HG03457 (cell line): ENCODE measurements at regions not wholly inside any gene's neighbourhood (a gene's known extent, or its start where the extent isn't known, plus 50 kb on each side); places are given as distances from the start of the nearest gene placed in this dataset.
"Not testable (repeated sequence)": the region's sequence is repeated elsewhere in the genome, so short reads cannot be mapped to it uniquely, and the experiment has no call there.

Source experiments
- ATAC-seq: cut with Tn5 transposase; IDR thresholded peaks from one replicate; pipeline ENCODE4 v1.9.1; 2021; ENCODE audit warnings: moderate number of reproducible peaks; ENCODE audit not compliant: unreplicated experiment

- ATAC-seq: no peak
Measured at GRCh38 chr13:87153371-87153770, 517.8 kb upstream of the SLITRK5 start.

DNA sequence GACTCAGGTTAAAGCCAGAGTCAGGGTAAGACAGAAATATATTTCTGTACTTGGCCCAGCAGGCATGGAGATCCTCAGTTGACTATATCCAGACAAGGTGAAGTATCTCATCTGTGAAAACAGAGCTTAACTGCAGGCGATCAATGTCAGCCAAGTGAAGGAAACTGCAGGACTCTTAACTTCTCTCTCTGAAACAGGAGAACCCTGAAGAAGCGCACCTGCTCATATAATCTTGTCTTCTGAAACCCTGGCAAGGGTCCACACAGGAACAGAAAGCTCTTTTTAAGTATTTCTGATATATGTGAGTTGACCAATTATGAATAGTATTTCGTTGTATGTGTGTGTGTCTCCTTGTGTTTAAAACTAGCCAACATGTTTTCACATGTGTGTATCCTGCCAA is 504.8 kb upstream of the SLITRK5 start:
- ATAC-seq: no peak

DNA sequence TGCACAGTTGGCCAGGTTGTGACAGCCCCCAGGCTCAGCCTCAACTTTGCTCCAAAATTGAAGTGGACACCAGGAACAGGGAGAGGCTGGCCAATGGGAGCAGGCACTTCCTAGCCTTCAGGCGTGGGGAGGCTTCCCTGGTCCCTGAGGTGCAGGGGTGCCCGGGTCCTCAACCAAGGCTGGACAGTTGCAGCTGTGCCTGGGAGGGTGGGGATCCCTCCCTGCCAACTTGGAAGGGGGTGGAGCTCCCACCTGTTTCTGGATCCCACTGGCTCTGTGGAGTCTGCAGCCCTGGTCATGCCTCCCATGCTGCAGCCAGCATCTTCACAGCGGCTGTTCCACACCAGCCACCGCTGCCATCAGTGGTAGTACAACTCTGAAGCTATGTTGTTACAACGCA is 502.8 kb upstream of the SLITRK5 start:
- ATAC-seq: no peak

DNA sequence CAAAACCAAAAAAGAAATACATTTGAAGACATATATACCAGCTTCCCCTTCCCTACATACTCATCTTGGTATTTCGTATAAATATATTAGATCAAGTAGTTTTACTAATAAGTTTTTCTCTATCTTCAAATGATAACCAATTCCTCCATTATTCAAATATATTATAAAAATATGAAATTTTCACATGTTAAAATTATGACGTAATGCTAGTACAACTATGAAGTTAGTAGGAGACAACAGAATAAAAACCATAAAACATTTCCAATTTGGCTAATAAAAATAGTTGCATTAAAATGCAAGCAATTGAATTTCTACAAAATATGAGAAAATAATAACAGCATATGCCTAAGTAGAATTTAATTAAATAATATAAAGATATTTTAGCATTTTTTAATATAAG is 501.8 kb upstream of the SLITRK5 start:
- ATAC-seq: no peak

DNA sequence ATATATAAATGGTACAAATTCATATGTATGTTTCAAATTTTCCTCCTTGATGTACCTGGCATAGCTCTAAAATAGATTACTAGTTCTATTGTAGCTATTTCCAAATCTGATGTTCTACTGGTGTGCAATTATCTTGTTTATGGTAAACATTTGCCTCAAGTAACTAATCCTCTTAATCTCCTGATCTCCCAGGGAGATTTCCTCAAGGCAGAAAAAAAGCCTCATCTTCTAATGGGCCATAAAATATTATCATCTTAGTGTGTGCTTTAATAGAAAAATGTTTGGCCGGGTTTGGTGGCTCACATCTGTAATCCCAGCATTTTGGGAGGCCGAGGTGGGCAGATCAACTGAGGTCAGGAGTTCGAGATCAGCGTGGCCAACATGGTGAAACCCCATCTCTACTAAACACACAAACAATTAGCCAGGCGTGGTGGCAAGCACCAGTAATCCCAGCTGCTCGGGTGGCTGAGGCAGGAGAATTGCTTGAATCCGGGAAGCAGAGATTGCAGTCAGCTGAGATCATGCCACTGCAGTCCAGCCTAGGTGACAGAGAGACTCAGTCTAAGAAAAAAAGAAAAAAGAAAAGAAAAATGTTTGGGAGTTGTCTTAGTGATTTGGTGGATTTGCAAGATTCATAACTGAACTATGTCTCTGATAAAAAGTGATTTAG is 498.9 kb upstream of the SLITRK5 start:
- no peak for ATAC-seq

DNA sequence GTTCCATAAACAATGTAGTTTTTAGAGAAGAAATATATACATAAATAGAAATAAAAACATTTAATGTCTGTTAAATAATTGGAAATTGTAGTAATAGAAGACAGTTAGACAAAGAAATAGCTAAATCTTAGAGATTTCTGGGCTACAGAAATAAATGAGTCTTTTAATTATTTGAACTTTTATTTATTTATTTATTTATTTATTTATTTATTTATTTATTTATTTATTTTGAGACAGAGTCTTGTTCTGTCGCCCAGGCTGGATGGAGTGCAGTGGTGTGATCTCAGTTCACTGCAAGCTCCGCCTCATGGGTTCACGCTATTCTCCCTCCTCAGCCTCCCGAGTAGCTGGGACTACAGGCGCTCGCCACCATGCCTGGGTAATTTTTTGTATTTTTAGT is 486.0 kb upstream of the SLITRK5 start:
- not testable (repeated sequence) for ATAC-seq

DNA sequence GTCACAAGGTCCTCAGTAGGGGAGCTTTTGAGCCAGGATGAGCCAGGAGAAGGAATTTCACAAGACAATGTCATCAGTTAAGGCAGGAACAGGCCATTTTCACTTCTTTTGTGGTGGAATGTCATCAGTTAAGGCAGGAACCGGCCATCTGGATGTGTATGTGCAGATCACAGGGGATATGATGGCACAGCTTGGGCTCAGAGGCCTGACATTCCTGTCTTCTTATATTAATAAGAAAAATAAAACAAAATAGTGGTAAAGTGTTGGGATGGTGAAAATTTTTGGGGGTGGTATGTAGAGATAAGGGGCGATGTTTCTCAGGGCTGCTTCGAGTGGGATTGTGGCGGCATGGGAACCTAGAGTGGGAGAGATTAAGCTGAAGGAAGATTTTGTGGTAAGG is 484.5 kb upstream of the SLITRK5 start:
- not testable (repeated sequence) for ATAC-seq

GRCh38 chr13:87191485-87191884 is 479.7 kb upstream of the SLITRK5 start:
- not testable (repeated sequence) for ATAC-seq

DNA sequence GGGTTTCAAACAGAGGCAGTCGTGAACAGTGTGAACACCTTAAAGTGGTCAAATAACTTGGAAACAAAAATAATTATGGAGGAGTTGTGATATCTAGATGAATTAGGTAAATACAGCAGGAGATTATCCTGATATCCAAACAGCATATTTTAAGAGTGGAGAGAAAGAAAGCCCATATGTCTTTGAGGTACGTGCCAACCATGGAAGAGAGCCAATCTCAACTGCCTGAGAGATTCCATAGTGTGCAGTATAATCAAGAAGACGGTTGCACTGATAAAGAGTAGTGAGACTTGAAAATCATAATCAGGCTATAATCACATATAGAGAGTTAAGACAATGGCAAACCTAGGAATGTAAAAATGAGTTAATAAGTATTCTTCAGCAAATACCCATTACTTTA is 472.8 kb upstream of the SLITRK5 start:
- ATAC-seq: no peak

GRCh38 chr13:87206708-87207107 is 464.5 kb upstream of the SLITRK5 start:
- no peak for ATAC-seq

GRCh38 chr13:87207280-87208003 is 463.7 kb upstream of the SLITRK5 start:
- no peak for ATAC-seq

DNA sequence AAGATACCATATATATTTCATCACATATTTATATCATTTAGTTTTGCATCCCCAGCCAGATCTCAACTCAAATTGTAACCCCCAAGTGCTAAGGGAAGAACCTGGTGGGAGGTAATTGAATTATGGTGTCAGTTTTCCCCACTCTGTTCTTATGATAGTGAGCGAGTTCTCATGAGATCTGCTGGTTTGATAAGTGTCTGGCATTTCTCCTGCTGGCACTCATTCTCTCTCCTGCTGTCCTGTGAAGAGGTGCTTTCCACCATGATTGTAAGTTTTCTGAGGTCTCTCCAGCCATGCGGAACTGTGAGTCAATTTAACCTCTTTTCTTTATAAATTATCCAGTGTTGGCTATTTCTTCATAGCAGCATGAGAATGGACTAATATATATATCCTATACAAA is 462.5 kb upstream of the SLITRK5 start:
- no peak for ATAC-seq

DNA sequence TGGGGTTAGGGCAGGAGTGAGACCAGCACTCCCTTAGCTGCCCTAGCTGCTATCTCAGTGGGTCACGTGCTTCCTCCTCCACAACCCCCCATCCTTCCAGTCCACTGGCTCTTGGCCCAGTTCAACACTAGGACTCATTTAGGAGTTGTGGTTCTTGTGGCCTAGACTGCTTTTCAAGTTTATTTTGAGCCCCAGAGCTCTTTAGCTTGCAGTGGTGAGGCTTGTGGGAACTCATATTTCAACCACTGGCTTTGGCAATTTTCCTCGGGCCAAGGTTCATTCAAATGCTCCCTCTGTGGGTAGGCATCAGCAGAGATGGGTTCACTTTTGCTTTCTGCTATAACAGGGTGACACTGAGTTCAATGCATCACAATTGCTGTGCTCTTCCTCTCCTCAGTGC is 436.2 kb upstream of the SLITRK5 start:
- no peak for ATAC-seq

DNA sequence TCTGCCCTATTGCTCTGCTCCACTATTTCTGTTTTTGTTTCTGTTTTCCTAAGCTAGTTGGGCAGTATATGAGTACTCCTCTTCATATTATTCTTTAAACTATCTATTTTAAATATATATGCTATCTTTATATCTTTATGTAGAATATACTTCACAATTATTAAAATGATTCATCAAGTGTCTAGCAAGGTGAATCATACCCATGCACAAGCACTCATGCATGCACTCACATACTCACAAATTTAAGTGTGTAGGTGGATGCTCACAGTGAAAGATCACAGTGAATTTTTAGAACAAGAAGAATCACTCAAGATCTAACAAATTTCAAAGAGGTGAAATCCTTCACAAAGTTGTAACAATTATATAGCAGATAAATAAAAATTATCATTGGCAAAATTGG is 435.6 kb upstream of the SLITRK5 start:
- ATAC-seq: no peak

- ATAC-seq: no peak
Measured at GRCh38 chr13:87244256-87244890, 426.8 kb upstream of the SLITRK5 start.

DNA sequence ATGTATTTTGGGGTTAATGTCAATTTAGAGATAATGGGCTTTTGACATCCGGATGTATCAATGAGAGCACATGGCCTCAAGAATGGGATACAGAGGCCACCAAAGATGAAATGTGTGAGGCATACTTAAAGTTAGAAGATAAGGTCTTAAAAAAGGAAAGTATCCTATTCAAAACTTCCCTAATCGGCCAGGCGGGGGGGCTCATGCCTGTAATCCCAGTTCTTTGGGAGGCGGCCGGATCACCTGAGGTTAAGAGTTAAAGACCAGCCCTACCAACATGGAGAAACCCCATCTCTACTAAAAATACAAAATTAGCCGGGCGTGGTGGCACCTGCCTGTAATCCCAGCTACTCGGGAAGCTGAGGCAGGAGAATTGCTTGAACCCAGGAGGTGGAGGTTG is 421.3 kb upstream of the SLITRK5 start:
- ATAC-seq: not testable (repeated sequence)

DNA sequence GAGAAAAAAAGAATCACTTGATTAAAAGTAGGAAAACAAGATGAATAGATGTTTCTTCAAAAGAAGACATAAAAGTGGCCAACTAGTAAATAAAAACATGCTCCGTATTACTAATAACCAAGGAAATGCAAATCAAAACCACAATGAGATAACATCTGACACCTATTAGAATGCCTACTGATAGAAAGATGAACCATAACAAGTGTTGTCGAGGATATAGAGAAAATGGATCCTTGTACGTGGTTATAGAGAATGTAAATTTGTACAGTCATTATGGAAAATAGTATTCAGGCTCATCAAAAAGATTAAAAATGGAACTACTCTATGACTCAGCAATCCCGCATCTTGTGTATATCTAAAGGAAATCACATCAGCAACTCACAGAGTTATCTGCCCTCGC is 415.8 kb upstream of the SLITRK5 start:
- no peak for ATAC-seq

DNA sequence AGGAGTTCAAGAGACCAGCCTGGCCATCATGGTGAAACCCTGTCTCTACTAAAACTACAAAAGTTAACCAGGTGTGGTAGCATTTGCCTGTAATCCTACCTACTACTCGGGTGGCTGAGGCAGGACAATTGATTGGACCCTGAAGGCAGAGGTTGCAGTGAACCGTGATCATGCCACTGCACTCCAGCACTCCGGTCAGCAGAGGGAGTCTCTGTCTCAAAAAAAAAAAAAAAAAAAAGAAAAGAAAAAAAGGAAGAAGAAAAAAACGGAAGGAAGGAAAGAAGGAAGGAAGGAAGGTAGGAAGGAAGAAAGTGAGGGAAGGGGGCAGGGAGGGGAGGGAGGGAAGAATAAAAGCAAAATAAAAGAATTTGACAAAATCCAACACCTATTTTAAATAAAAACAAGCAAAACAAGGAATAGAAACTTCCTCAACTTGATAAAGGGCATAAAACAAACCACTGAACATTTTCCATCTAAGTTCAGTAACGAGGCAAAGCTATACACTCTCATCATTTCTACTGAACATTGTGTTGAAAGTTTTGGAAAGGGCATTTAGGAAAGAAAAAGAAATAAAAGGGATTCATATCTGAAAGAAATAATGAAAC is 411.6 kb upstream of the SLITRK5 start:
- no peak for ATAC-seq

DNA sequence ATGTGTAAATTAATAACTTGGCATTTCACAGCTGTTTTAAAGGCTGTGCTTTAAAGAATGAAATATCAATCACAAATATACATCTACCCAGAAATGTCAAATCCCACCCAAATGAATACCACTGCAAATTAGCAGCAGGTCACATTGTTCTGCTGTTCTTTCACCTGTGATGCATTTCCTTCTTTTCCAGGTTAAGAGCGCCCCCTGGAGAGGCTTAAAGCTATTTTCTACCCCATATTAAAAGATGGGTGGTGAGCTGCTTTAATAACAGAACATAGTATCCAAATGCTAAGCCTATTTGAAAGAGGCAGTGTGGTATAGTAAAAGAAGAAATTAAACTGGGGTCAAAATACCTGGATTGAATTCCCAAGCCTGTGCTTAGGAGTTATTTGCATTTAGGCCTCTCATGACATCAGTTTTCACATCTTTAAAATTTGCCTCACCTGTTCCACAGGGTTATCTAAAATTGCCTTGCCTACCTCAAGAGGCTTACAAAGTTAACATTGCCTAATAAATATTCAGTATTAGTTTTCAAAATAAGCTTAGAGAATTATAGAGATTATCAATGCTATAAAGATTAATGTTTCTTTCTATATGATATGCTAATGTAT is 396.9 kb upstream of the SLITRK5 start:
- ATAC-seq: no peak

DNA sequence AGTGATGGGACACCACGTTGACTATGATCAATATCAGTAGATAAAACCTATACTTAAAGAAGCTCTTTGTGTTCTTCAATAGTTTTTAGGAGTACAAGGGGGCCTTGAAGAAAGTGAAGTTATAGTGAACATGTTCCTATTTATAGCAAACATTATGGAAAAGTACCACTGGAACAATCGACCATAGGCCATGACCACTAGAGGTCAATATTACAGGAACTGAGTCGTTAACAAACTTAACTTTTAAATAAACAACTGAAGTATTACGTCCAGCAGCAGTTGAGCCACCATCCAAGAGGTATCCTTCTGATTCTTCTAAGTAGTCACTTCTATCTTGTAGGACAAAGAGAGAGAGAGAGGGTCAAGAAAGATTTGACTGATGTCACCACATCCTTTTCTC is 391.0 kb upstream of the SLITRK5 start:
- no peak for ATAC-seq

DNA sequence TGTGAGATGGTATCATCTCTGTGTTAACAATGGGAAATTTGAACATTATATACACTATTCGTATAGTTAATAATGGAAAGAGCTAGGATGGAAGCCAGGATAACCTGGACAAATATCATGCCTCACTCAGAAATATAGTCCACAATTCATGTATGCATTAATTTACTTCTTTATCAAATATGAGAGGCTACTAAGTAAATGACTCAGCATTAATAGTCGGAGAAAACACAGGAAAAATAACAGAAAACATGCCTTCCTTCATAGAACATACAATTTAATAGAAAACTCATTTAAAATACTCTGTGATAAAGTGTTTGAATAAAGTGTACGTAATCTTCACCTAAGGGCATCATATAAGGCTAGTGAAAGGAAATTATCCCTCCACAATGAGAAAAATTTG is 383.4 kb upstream of the SLITRK5 start:
- ATAC-seq: no peak
